A549 (cell line): ENCODE measurements at regions not wholly inside any gene's neighbourhood (a gene's known extent, or its start where the extent isn't known, plus 50 kb on each side); places are given as distances from the start of the nearest gene placed in this dataset.

Experiments used
- ATAC-seq, 2 experiments: fragments of 200-7000 bp in 1 of 2; fragments of >200 bp in 1 of 2; cut with Nextera tagmentation in 1 of 2; cut with Tn5 transposase in 1 of 2; 3 replicates each; pipeline versions ENCODE4 v1.8.0 to v1.9.1; 2018 to 2020; ENCODE audit warnings: mild to moderate bottlenecking in 1 of 2, moderate library complexity in 1 of 2
- CTCF ChIA-PET: fragments of 300-600 bp; sonication (Branson Sonifier 250); formaldehyde crosslinking; extraction: SDS; loops from one replicate; lab custom pipeline; 2021; ENCODE audit warnings: antibody characterized with exemption, inconsistent platforms; lab: Yijun Ruan, JAX
- POLR2A ChIA-PET: fragments of 350-600 bp; formaldehyde crosslinking; extraction: SDS; loops from one replicate; lab custom pipeline; 2021; ENCODE audit warnings: antibody characterized with exemption, inconsistent platforms; lab: Yijun Ruan, JAX
- DNase-seq, 2 experiments: peaks; one replicate each; pipeline versions ENCODE4 v3.0.0 to v3.0.0-alpha.2; 2011 to 2016; ENCODE audit warnings: low read depth in 1 of 2, low spot score in 1 of 2
- FAIRE-seq: peaks from 2 replicates; lab custom pipeline; 2011; peaks lifted over from hg19 to GRCh38; lab: Jason Lieb, UNC
- H3K27ac ChIP-seq, 2 experiments: fragments of >200 bp; sonication (Bioruptor Twin); formaldehyde crosslinking; 3 replicates each; pipeline ENCODE4 v1.5.1; 2016 to 2017
- H3K4me1 ChIP-seq: fragments of >200 bp; sonication (Bioruptor Twin); formaldehyde crosslinking; 3 replicates; pipeline ENCODE4 v1.6.1; 2016
- H3K4me2 ChIP-seq: fragments of >200 bp; sonication (Bioruptor Twin); formaldehyde crosslinking; 3 replicates; pipeline ENCODE4 v1.6.1; 2016
- H3K4me3 ChIP-seq: fragments of >200 bp; sonication (Bioruptor Twin); formaldehyde crosslinking; 3 replicates; pipeline ENCODE4 v1.5.1; 2016
- H3K9me3 ChIP-seq: fragments of >200 bp; sonication (Bioruptor Twin); formaldehyde crosslinking; 3 replicates; pipeline ENCODE4 v1.6.1; 2016
- ATOH8 ChIP-seq: fragments of 250-450 bp; sonication (Bioruptor Pico); IDR thresholded peaks from 2 replicates; pipeline ENCODE4 v1.5.0; 2020; ENCODE audit warnings: low read depth, mild to moderate bottlenecking, moderate library complexity
- BHLHE40 ChIP-seq: IDR thresholded peaks from 2 replicates; pipeline ENCODE4 v1.6.1; 2012; ENCODE audit warnings: low read depth, low read length, inconsistent platforms
- CHD2 ChIP-seq: fragments of 150-350 bp; IDR thresholded peaks from 2 replicates; pipeline ENCODE4 v1.6.1; 2014; ENCODE audit warnings: low read length; ENCODE audit not compliant: partially characterized antibody
- CHD4 ChIP-seq: fragments of 200-600 bp; sonication (generic); IDR thresholded peaks from 2 replicates; pipeline ENCODE4 v1.6.1; 2016; ENCODE audit warnings: antibody characterized with exemption, mild to moderate bottlenecking, borderline replicate concordance
- CTCF ChIP-seq: fragments of >200 bp; sonication (Bioruptor Twin); formaldehyde crosslinking; IDR thresholded peaks from 3 replicates; pipeline ENCODE4 v1.5.1; 2016
- ELK1 ChIP-seq: fragments of 150-350 bp; IDR thresholded peaks from 2 replicates; pipeline ENCODE4 v1.6.1; 2014; ENCODE audit warnings: low read depth, mild to moderate bottlenecking, low read length
- EP300 ChIP-seq, 2 experiments: fragments of >200 bp; sonication (Bioruptor Twin); formaldehyde crosslinking; IDR thresholded peaks; 2 replicates in 1 of 2; 3 replicates in 1 of 2; pipeline ENCODE4 v1.6.1; 2016 to 2017
- FOXS1 ChIP-seq: fragments of 250-450 bp; sonication (Bioruptor Pico); IDR thresholded peaks from 2 replicates; pipeline ENCODE4 v1.5.0; 2020; ENCODE audit warnings: mild to moderate bottlenecking, moderate library complexity
- HEYL ChIP-seq: fragments of 250-450 bp; sonication (Bioruptor Pico); IDR thresholded peaks from 2 replicates; pipeline ENCODE4 v1.8.0; 2021; ENCODE audit warnings: mild to moderate bottlenecking, moderate library complexity
- HOXB5 ChIP-seq: fragments of 250-450 bp; sonication (Bioruptor Pico); IDR thresholded peaks from 2 replicates; pipeline ENCODE4 v1.5.0; 2020; ENCODE audit warnings: mild to moderate bottlenecking, moderate library complexity
- JUN ChIP-seq, 2 experiments: fragments of >200 bp; sonication (Bioruptor Twin); formaldehyde crosslinking; IDR thresholded peaks; 2 replicates in 1 of 2; 3 replicates in 1 of 2; pipeline ENCODE4 v1.6.1; 2016 to 2017
- JUNB ChIP-seq: fragments of >200 bp; sonication (Bioruptor Twin); formaldehyde crosslinking; IDR thresholded peaks from 2 replicates; pipeline ENCODE4 v1.6.1; 2016
- KDM1A ChIP-seq: fragments of 200-600 bp; sonication (generic); IDR thresholded peaks from 2 replicates; pipeline ENCODE4 v1.6.1; 2016; ENCODE audit warnings: low read depth, mild to moderate bottlenecking
- MAZ ChIP-seq: fragments of 150-350 bp; IDR thresholded peaks from 2 replicates; pipeline ENCODE4 v1.6.1; 2014; ENCODE audit warnings: antibody characterized with exemption, low read depth, low read length, borderline replicate concordance
- NR3C1 ChIP-seq: fragments of >200 bp; sonication (Bioruptor Twin); formaldehyde crosslinking; IDR thresholded peaks from 3 replicates; pipeline ENCODE4 v1.6.1; 2017
- POLR2A ChIP-seq: IDR thresholded peaks from 2 replicates; pipeline ENCODE4 v1.6.1; 2012; ENCODE audit warnings: mild to moderate bottlenecking, low read length
- POLR2AphosphoS2 ChIP-seq: conservative IDR thresholded peaks from 2 replicates; pipeline ENCODE4 v1.6.1; 2012; ENCODE audit warnings: low read length, improper control_type of control experiment, inconsistent platforms
- RAD21 ChIP-seq, 2 experiments: fragments of >200 bp in 1 of 2; sonication (Bioruptor Twin) in 1 of 2; formaldehyde crosslinking in 1 of 2; IDR thresholded peaks in 1 of 2; conservative IDR thresholded peaks in 1 of 2; 2 replicates in 1 of 2; 3 replicates in 1 of 2; pipeline ENCODE4 v1.6.1; 2012 to 2018; ENCODE audit warnings: inconsistent platforms in 1 of 2
- RARB ChIP-seq: fragments of 250-450 bp; sonication (Bioruptor Pico); IDR thresholded peaks from 2 replicates; pipeline ENCODE4 v1.8.0; 2021; ENCODE audit warnings: mild to moderate bottlenecking, moderate library complexity
- RCOR1 ChIP-seq: fragments of 150-350 bp; IDR thresholded peaks from 2 replicates; pipeline ENCODE4 v1.6.1; 2014; ENCODE audit warnings: antibody characterized with exemption, low read length, low read depth
- RFX5 ChIP-seq: fragments of 450-650 bp; IDR thresholded peaks from 2 replicates; pipeline ENCODE4 v1.7.1; 2014; ENCODE audit warnings: antibody characterized with exemption, mild to moderate bottlenecking, moderate library complexity
- SMC3 ChIP-seq: fragments of >200 bp; sonication (Bioruptor Twin); formaldehyde crosslinking; IDR thresholded peaks from 3 replicates; pipeline ENCODE4 v1.6.1; 2018; ENCODE audit warnings: inconsistent platforms
- SREBF2 ChIP-seq: fragments of 450-650 bp; IDR thresholded peaks from 2 replicates; pipeline ENCODE4 v1.6.1; 2014; ENCODE audit warnings: mild to moderate bottlenecking, moderate library complexity
- TP53 ChIP-seq: fragments of 250-450 bp; sonication (Bioruptor Pico); IDR thresholded peaks from 2 replicates; pipeline ENCODE4 v1.5.0; 2021; ENCODE audit warnings: mild to moderate bottlenecking, moderate library complexity
- ZC3H11A ChIP-seq: fragments of 450-650 bp; IDR thresholded peaks from 2 replicates; pipeline ENCODE4 v1.6.1; 2014; ENCODE audit warnings: antibody characterized with exemption, mild to moderate bottlenecking
- ZSCAN20 ChIP-seq: fragments of 250-450 bp; sonication (Bioruptor Pico); IDR thresholded peaks from 2 replicates; pipeline ENCODE4 v1.8.0; 2022; ENCODE audit warnings: mild to moderate bottlenecking, moderate library complexity
- WGBS: methylation state at CpG from one replicate; pipeline ENCODE4 v1.1.6; 2017; ENCODE audit errors: missing lambda C conversion rate; 5-methylcytosine and 5-hydroxymethylcytosine counted together

GRCh38 chr4:106810122-106810521 lies 226.0 kb downstream of the DKK2 start:
- ChIA-PET CTCF (no interaction called here), POLR2A (no interaction called here)
- ATAC-seq = no peak
- Histone ChIP-seq H3K4me2 (no peak overlapping the region), H3K9me3 (no peaks in the 10 kb centered on the region), H3K4me1 (no peaks in the 10 kb centered on the region), H3K4me3 (no peak overlapping the region), H3K27ac (no peak overlapping the region)
- no peak for FAIRE-seq
- DNase-seq = no peak
- TF ChIP-seq HEYL (CRISPR knock-in tag) (no peak), RCOR1 (no peak), NR3C1 (no peak), ATOH8 (CRISPR knock-in tag) (no peak)

- no peak overlapping the region for H3K4me3 ChIP-seq
- no peak for FAIRE-seq
- peak in 1 of 2 experiments; percentile 20 for DNase-seq
- H3K4me2 ChIP-seq = no peak overlapping the region
- H3K27ac ChIP-seq = no peak overlapping the region
- POLR2A ChIA-PET = no interaction called here
- peak; percentile 61 to 81; a peak in 4 of 6 replicates for ATAC-seq
- 51% methylated on average over 2 of the region's 2 CpGs for WGBS
- no peak for TF ChIP-seq CHD4
- peak; percentile 39 for TF ChIP-seq CTCF
- peak; percentile 39 to 51; a peak in 3 of 5 replicates for TF ChIP-seq RAD21 (conservative IDR thresholded peaks at IDR 0.05 in 1 of 2, IDR thresholded peaks at IDR 0.05 in 1 of 2)
- TF ChIP-seq SMC3 = peak; percentile 37; the same call in 1 of the 3 replicates
- TF ChIP-seq RARB (CRISPR knock-in tag) = no peak
- CTCF ChIA-PET = no interaction called here
- H3K4me1 ChIP-seq = no peaks in the 10 kb centered on the region
- H3K9me3 ChIP-seq = no peaks in the 10 kb centered on the region
These were observed 227.0 kb downstream of the DKK2 start for GRCh38 chr4:106809076-106809475.

- ChIA-PET POLR2A (no interaction called here), CTCF (no interaction called here)
- Histone ChIP-seq H3K27ac (no peak overlapping the region), H3K9me3 (no peaks in the 10 kb centered on the region), H3K4me2 (no peak overlapping the region), H3K4me1 (no peaks in the 10 kb centered on the region), H3K4me3 (no peak overlapping the region)
- DNase-seq (no peak), FAIRE-seq (no peak), ATAC-seq (no peak)
- TF ChIP-seq POLR2AphosphoS2 = no peak
These were observed 229.8 kb downstream of the DKK2 start for GRCh38 chr4:106806158-106806797.

GRCh38 chr4:106803083-106803482 lies 233.0 kb downstream of the DKK2 start:
- no peak overlapping the region for H3K4me2 ChIP-seq
- ATAC-seq (no peak), DNase-seq (no peak), FAIRE-seq (no peak)
- no peak overlapping the region for H3K27ac ChIP-seq
- TF ChIP-seq MAZ = no peak
- TF ChIP-seq SMC3 = no peak
- TF ChIP-seq FOXS1 (CRISPR knock-in tag) = no peak
- no peak for TF ChIP-seq JUN (IDR thresholded peaks at IDR 0.05)
- no peak for TF ChIP-seq CHD2
- no peak for TF ChIP-seq RFX5
- TF ChIP-seq SREBF2 = no peak
- TF ChIP-seq JUNB = no peak
- TF ChIP-seq EP300 (IDR thresholded peaks at IDR 0.05) = no peak
- no peak for TF ChIP-seq TP53 (CRISPR knock-in tag)
- no peak for TF ChIP-seq KDM1A
- no peak for TF ChIP-seq RARB (CRISPR knock-in tag)
- no peak for TF ChIP-seq POLR2A
- no peak for TF ChIP-seq HEYL (CRISPR knock-in tag)
- TF ChIP-seq HOXB5 (CRISPR knock-in tag) = no peak
- no peak for TF ChIP-seq ZSCAN20 (CRISPR knock-in tag)
- TF ChIP-seq BHLHE40 = no peak
- no peak for TF ChIP-seq ZC3H11A
- TF ChIP-seq ELK1 = no peak
- H3K4me1 ChIP-seq = no peaks in the 10 kb centered on the region
- CTCF ChIA-PET = no interaction called here
- H3K9me3 ChIP-seq = no peaks in the 10 kb centered on the region
- WGBS = 24% methylated on average over 1 of the region's 1 CpG
- POLR2A ChIA-PET = no interaction called here
- no peak overlapping the region for H3K4me3 ChIP-seq
